ENCODE measurements at regions not wholly inside any gene's neighbourhood (a gene's known extent, or its start where the extent isn't known, plus 50 kb on each side); places are given as distances from the start of the nearest gene placed in this dataset.
"Not testable (repeated sequence)": the region's sequence is repeated elsewhere in the genome, so short reads cannot be mapped to it uniquely, and the experiment has no call there.

GRCh38 chr15:81777546-81777945 is 268.3 kb downstream of the MEX3B start:
- peaks cover 4% of the 10 kb centered on the region for H4K20me1 ChIP-seq (ENCODE audit: low read depth)
- Mint-ChIP-seq H3K36me3 (no peaks in the 10 kb centered on the region), H3K4me1 (peaks cover 6% of the 10 kb centered on the region), H3K27ac (no peak overlapping the region), H3K9me3 (peaks cover 3% of the 10 kb centered on the region), H3K27me3 (ENCODE audit: insufficient read depth, low read depth) (no peaks in the 10 kb centered on the region), H3K4me3 (no peak overlapping the region)
- TF ChIP-seq CTCF (IDR thresholded peaks at IDR 0.05): no peak
- no peak for TF ChIP-seq EZH2phosphoT487 (IDR thresholded peaks at IDR 0.05)
- no peak for TF ChIP-seq EZH2 (IDR thresholded peaks at IDR 0.05)
- H3K9me3 ChIP-seq (ENCODE audit: low read depth): no peaks in the 10 kb centered on the region
- H3F3A ChIP-seq (ENCODE audit: low read depth): no peaks in the 10 kb centered on the region
- H3K36me3 ChIP-seq: no peaks in the 10 kb centered on the region
- H3K4me3 ChIP-seq: no peak overlapping the region
- DNase-seq (ENCODE audit: low spot score): no peak
- H3K4me1 ChIP-seq: no peaks in the 10 kb centered on the region
- H3K27me3 ChIP-seq: no peaks in the 10 kb centered on the region
- no peak overlapping the region for H2AFZ ChIP-seq (replicated peaks)
- H3K4me2 ChIP-seq: no peak overlapping the region
- no peaks in the 10 kb centered on the region for H3K79me2 ChIP-seq (ENCODE audit: low read depth)
- no peak overlapping the region for H3K27ac ChIP-seq
- no peak overlapping the region for H3K9ac ChIP-seq

- no peaks in the 10 kb centered on the region for H3K4me1 ChIP-seq
- H3K27me3 Mint-ChIP-seq (ENCODE audit: insufficient read depth, low read depth): no peaks in the 10 kb centered on the region
- H3K9me3 ChIP-seq (ENCODE audit: low read depth): no peaks in the 10 kb centered on the region
- H3K4me2 ChIP-seq: no peak overlapping the region
- H3F3A ChIP-seq (ENCODE audit: low read depth): no peaks in the 10 kb centered on the region
- no peak overlapping the region for H3K27ac Mint-ChIP-seq
- DNase-seq (ENCODE audit: low spot score): no peak
- H3K9ac ChIP-seq: no peak overlapping the region
- peaks cover 2% of the 10 kb centered on the region for H3K9me3 Mint-ChIP-seq
- no peaks in the 10 kb centered on the region for H3K79me2 ChIP-seq (ENCODE audit: low read depth)
- no peak overlapping the region for H3K4me3 ChIP-seq
- no peak overlapping the region for H2AFZ ChIP-seq (replicated peaks)
- H3K36me3 Mint-ChIP-seq: no peaks in the 10 kb centered on the region
- TF ChIP-seq CTCF (IDR thresholded peaks at IDR 0.05) (no peak), EZH2 (IDR thresholded peaks at IDR 0.05) (no peak), EZH2phosphoT487 (IDR thresholded peaks at IDR 0.05) (no peak)
- no peak overlapping the region for H3K27ac ChIP-seq
- H3K4me3 Mint-ChIP-seq: no peak overlapping the region
- H3K36me3 ChIP-seq: no peaks in the 10 kb centered on the region
- H3K27me3 ChIP-seq: no peaks in the 10 kb centered on the region
- H4K20me1 ChIP-seq (ENCODE audit: low read depth): peaks cover 4% of the 10 kb centered on the region
- H3K4me1 Mint-ChIP-seq: peaks cover 6% of the 10 kb centered on the region
These were observed 268.8 kb downstream of the MEX3B start for GRCh38 chr15:81776976-81777375.

GRCh38 chr15:81775779-81776178 is 270.0 kb downstream of the MEX3B start:
- H3K36me3 ChIP-seq: not testable (repeated sequence)

GRCh38 chr15:81774309-81774708 is 271.5 kb downstream of the MEX3B start:
- no peaks in the 10 kb centered on the region for H3K36me3 Mint-ChIP-seq

More at GRCh38 chr15:81775779-81776178, 270.0 kb downstream of the MEX3B start:
- H2AFZ ChIP-seq (replicated peaks); H4K20me1 ChIP-seq (ENCODE audit: low read depth); H3K27ac Mint-ChIP-seq; H3K36me3 Mint-ChIP-seq; H3K9me3 ChIP-seq (ENCODE audit: low read depth); H3K27me3 ChIP-seq; H3K27me3 Mint-ChIP-seq (ENCODE audit: insufficient read depth, low read depth); H3K4me3 Mint-ChIP-seq; DNase-seq (ENCODE audit: low spot score); H3K4me1 Mint-ChIP-seq; H3K9me3 Mint-ChIP-seq; H3K79me2 ChIP-seq (ENCODE audit: low read depth); H3F3A ChIP-seq (ENCODE audit: low read depth); H3K4me1 ChIP-seq; H3K9ac ChIP-seq; H3K4me2 ChIP-seq; H3K4me3 ChIP-seq; H3K27ac ChIP-seq: not testable (repeated sequence)

More at GRCh38 chr15:81774309-81774708, 271.5 kb downstream of the MEX3B start:
- no peak overlapping the region for H3K27ac ChIP-seq
- no peaks in the 10 kb centered on the region for H3F3A ChIP-seq (ENCODE audit: low read depth)
- no peaks in the 10 kb centered on the region for H3K79me2 ChIP-seq (ENCODE audit: low read depth)
- Mint-ChIP-seq H3K27ac (no peak overlapping the region), H3K9me3 (no peaks in the 10 kb centered on the region), H3K27me3 (ENCODE audit: insufficient read depth, low read depth) (no peaks in the 10 kb centered on the region), H3K4me3 (no peak overlapping the region), H3K4me1 (peaks cover 6% of the 10 kb centered on the region)
- no peaks in the 10 kb centered on the region for H3K9me3 ChIP-seq (ENCODE audit: low read depth)
- no peaks in the 10 kb centered on the region for H3K4me1 ChIP-seq
- H4K20me1 ChIP-seq (ENCODE audit: low read depth): peaks cover 4% of the 10 kb centered on the region
- no peak overlapping the region for H2AFZ ChIP-seq (replicated peaks)
- no peaks in the 10 kb centered on the region for H3K36me3 ChIP-seq
- no peak overlapping the region for H3K4me2 ChIP-seq
- DNase-seq (ENCODE audit: low spot score): no peak
- TF ChIP-seq EZH2 (IDR thresholded peaks at IDR 0.05) (no peak), CTCF (IDR thresholded peaks at IDR 0.05) (no peak), EZH2phosphoT487 (IDR thresholded peaks at IDR 0.05) (no peak)
- no peaks in the 10 kb centered on the region for H3K27me3 ChIP-seq
- H3K9ac ChIP-seq: no peak overlapping the region
- H3K4me3 ChIP-seq: no peak overlapping the region

All from neural progenitor cell (in vitro differentiated cells).